Colonic mucosa (tissue), 4 donors: ENCODE measurements at regions not wholly inside any gene's neighbourhood (a gene's known extent, or its start where the extent isn't known, plus 50 kb on each side); places are given as distances from the start of the nearest gene placed in this dataset.
A peak's percentile ranks its signal among the peaks of the same experiment; 100 is the strongest.

Experiments
- DNase-seq: peaks from one replicate; pipeline ENCODE4 v3.0.0-alpha.2; 2020
- H3K27ac ChIP-seq: fragments of 200-600 bp; one replicate; pipeline ENCODE4 v1.8.0; 2021
- H3K27me3 ChIP-seq: fragments of 200-600 bp; one replicate; pipeline ENCODE4 v1.8.0; 2021
- H3K36me3 ChIP-seq: fragments of 200-600 bp; one replicate; pipeline ENCODE4 v1.8.0; 2021
- H3K4me1 ChIP-seq: fragments of 200-600 bp; one replicate; pipeline ENCODE4 v1.8.0; 2021; ENCODE audit warnings: mild to moderate bottlenecking
- H3K4me3 ChIP-seq: fragments of 200-600 bp; one replicate; pipeline ENCODE4 v1.8.0; 2021
- H3K9ac ChIP-seq, 2 donors: one replicate each; pipeline ENCODE4 v1.7.0; 2013; ENCODE audit warnings: control low read depth in 2 of 2, low read depth in 2 of 2, low read length in 2 of 2
- H3K9me3 ChIP-seq: fragments of 200-600 bp; one replicate; pipeline ENCODE4 v1.8.0; 2021
- CTCF ChIP-seq: fragments of 200-600 bp; IDR thresholded peaks from one replicate; pipeline ENCODE4 v1.8.0; 2022; ENCODE audit warnings: antibody characterized with exemption, mild to moderate bottlenecking
- intact Hi-C: fragments of 100-400 bp; cut with DNase I; formaldehyde crosslinking; loops from one replicate; pipeline ENCODE4 v1.14.1; 2022
- donor health status: healthy.
- donor health status: DM: no; HTN: no; CAD: no.
- donor health status: DM: no; HTN: no; CAD: no.

- H3K4me1 ChIP-seq: no peaks in the 10 kb centered on the region
- H3K9me3 ChIP-seq: no peaks in the 10 kb centered on the region
- no peaks in the 10 kb centered on the region for H3K27me3 ChIP-seq
- H3K4me3 ChIP-seq: no peak overlapping the region
- peak; percentile 65 for TF ChIP-seq CTCF
- H3K36me3 ChIP-seq: no peaks in the 10 kb centered on the region
- H3K27ac ChIP-seq: no peak overlapping the region
- intact Hi-C loops: loop anchor here (5.0 kb wide), 1 partner anchor 262 kb away; no protein-coding TSS in a partner anchor
- no peak overlapping the region for H3K9ac ChIP-seq
- peak; percentile 77 for DNase-seq
Observed at GRCh38 chr2:121095257-121096080, 189.5 kb downstream of the TFCP2L1 start.

GRCh38 chr2:121096611-121097010 lies 188.4 kb downstream of the TFCP2L1 start:
- Histone ChIP-seq H3K9me3 (no peaks in the 10 kb centered on the region), H3K27me3 (no peaks in the 10 kb centered on the region), H3K4me1 (no peaks in the 10 kb centered on the region), H3K36me3 (no peaks in the 10 kb centered on the region), H3K4me3 (no peak overlapping the region), H3K27ac (no peak overlapping the region), H3K9ac (no peak overlapping the region)
- intact Hi-C loops: loop anchor here (5.0 kb wide), 1 partner anchor 261 kb away; no protein-coding TSS in a partner anchor
- TF ChIP-seq CTCF: no peak
- DNase-seq: no peak

GRCh38 chr2:121098556-121098955 lies 186.4 kb downstream of the TFCP2L1 start:
- no peaks in the 10 kb centered on the region for H3K27me3 ChIP-seq
- no peaks in the 10 kb centered on the region for H3K36me3 ChIP-seq
- no peak overlapping the region for H3K9ac ChIP-seq
- DNase-seq: no peak
- no peaks in the 10 kb centered on the region for H3K9me3 ChIP-seq
- no peaks in the 10 kb centered on the region for H3K4me1 ChIP-seq
- H3K27ac ChIP-seq: no peak overlapping the region
- intact Hi-C loops: loop anchor here (5.0 kb wide), 1 partner anchor 259 kb away; no protein-coding TSS in a partner anchor
- H3K4me3 ChIP-seq: no peak overlapping the region
- no peak for TF ChIP-seq CTCF

GRCh38 chr2:121099329-121100290 lies 185.4 kb downstream of the TFCP2L1 start:
- Histone ChIP-seq H3K27me3 (no peaks in the 10 kb centered on the region), H3K4me3 (no peak overlapping the region), H3K36me3 (no peaks in the 10 kb centered on the region), H3K27ac (no peak overlapping the region), H3K4me1 (no peaks in the 10 kb centered on the region), H3K9ac (no peak overlapping the region), H3K9me3 (no peaks in the 10 kb centered on the region)
- intact Hi-C loops: loop anchor here (5.0 to 10.0 kb wide), 2 partner anchors 225 to 258 kb away; no protein-coding TSS in a partner anchor
- peak; percentile 29 for TF ChIP-seq CTCF
- peak; percentile 50 for DNase-seq

GRCh38 chr2:121101093-121101715 lies 183.8 kb downstream of the TFCP2L1 start:
- no peaks in the 10 kb centered on the region for H3K9me3 ChIP-seq
- no peaks in the 10 kb centered on the region for H3K36me3 ChIP-seq
- H3K4me1 ChIP-seq: no peaks in the 10 kb centered on the region
- H3K27me3 ChIP-seq: no peaks in the 10 kb centered on the region
- intact Hi-C loops: loop anchor here (10.0 kb wide), 1 partner anchor 224 kb away; no protein-coding TSS in a partner anchor
- no peak overlapping the region for H3K27ac ChIP-seq
- no peak for TF ChIP-seq CTCF
- no peak overlapping the region for H3K9ac ChIP-seq
- H3K4me3 ChIP-seq: no peak overlapping the region
- DNase-seq: no peak
